PC-9 (cell line): ENCODE measurements at regions not wholly inside any gene's neighbourhood (a gene's known extent, or its start where the extent isn't known, plus 50 kb on each side); places are given as distances from the start of the nearest gene placed in this dataset.

Source experiments
- BruUV-seq: library from RNA; stranded (reverse); fragments of 400-500 nt; replicated peaks from 2 replicates; lab custom pipeline; 2021; lab: Mats Ljungman, UMichigan
- CTCF ChIA-PET: fragments of 300-600 bp; sonication (Branson Sonifier 250); formaldehyde crosslinking; loops from one replicate; lab custom pipeline; 2022; ENCODE audit warnings: antibody characterized with exemption; lab: Charles Lee
- POLR2A ChIA-PET: fragments of 300-600 bp; sonication (Branson Sonifier 250); formaldehyde crosslinking; loops from one replicate; lab custom pipeline; 2022; ENCODE audit warnings: antibody characterized with exemption; ENCODE audit not compliant: unreplicated experiment; lab: Charles Lee
- DNase-seq, 2 experiments: peaks; one replicate each; pipeline versions ENCODE4 v3.0.0 to v3.0.0-alpha.2; 2015 to 2022; ENCODE audit warnings: mixed read lengths in 1 of 2
- H2AFZ ChIP-seq: fragments of 200-600 bp; sonication (generic); 2 replicates; pipeline ENCODE4 v1.8.1; 2017; ENCODE audit warnings: antibody characterized with exemption
- H3F3A ChIP-seq: fragments of 200-600 bp; sonication (generic); 2 replicates; pipeline ENCODE4 v1.8.1; 2017; ENCODE audit warnings: antibody characterized with exemption, mild to moderate bottlenecking, low read depth; ENCODE audit not compliant: insufficient read depth
- H3K27ac ChIP-seq: fragments of 200-600 bp; sonication (generic); 2 replicates; pipeline ENCODE4 v1.6.1; 2016; ENCODE audit warnings: mixed run types
- H3K27me3 ChIP-seq: fragments of 200-600 bp; sonication (generic); 2 replicates; pipeline ENCODE4 v1.6.1; 2016; ENCODE audit warnings: low read depth, mixed run types; ENCODE audit not compliant: insufficient read depth
- H3K36me3 ChIP-seq: fragments of 200-600 bp; sonication (generic); 2 replicates; pipeline ENCODE4 v1.6.1; 2016; ENCODE audit warnings: low read depth, mixed run types
- H3K4me1 ChIP-seq: fragments of 200-600 bp; sonication (generic); replicated peaks from 2 replicates; pipeline ENCODE4 v1.6.1; 2016; ENCODE audit warnings: mixed run types; ENCODE audit not compliant: insufficient read depth
- H3K4me2 ChIP-seq: fragments of 200-600 bp; sonication (generic); 2 replicates; pipeline ENCODE4 v1.6.1; 2017; ENCODE audit warnings: mixed run types
- H3K4me3 ChIP-seq: fragments of 200-600 bp; sonication (generic); 2 replicates; pipeline ENCODE4 v1.6.1; 2016; ENCODE audit warnings: mixed run types
- H3K79me2 ChIP-seq: fragments of 200-600 bp; sonication (generic); 2 replicates; pipeline ENCODE4 v1.6.1; 2017; ENCODE audit warnings: low read depth, mixed run types
- H3K9me2 ChIP-seq: fragments of 200-600 bp; sonication (generic); 2 replicates; pipeline ENCODE4 v1.8.1; 2017; ENCODE audit warnings: mild to moderate bottlenecking; ENCODE audit not compliant: insufficient read depth
- H3K9me3 ChIP-seq: fragments of 200-600 bp; sonication (generic); 2 replicates; pipeline ENCODE4 v1.8.1; 2016; ENCODE audit warnings: low read depth; ENCODE audit not compliant: insufficient read depth
- H4K20me1 ChIP-seq: fragments of 200-600 bp; sonication (generic); 2 replicates; pipeline ENCODE4 v1.8.1; 2017; ENCODE audit not compliant: insufficient read depth
- CTCF ChIP-seq: fragments of 200-600 bp; sonication (generic); conservative IDR thresholded peaks from 2 replicates; pipeline ENCODE4 v1.6.1; 2017; ENCODE audit warnings: mixed run types, antibody characterized with exemption, mild to moderate bottlenecking, moderate library complexity
- EZH2 ChIP-seq: fragments of 200-600 bp; sonication (generic); IDR thresholded peaks from 2 replicates; pipeline ENCODE4 v1.8.0; 2017; ENCODE audit warnings: antibody characterized with exemption, low read depth
- intact Hi-C: fragments of 100-400 bp; cut with micrococcal nuclease; formaldehyde crosslinking; loops from one replicate; pipeline ENCODE4 v1.10.0; 2022; ENCODE audit not compliant: unreplicated experiment

DNA sequence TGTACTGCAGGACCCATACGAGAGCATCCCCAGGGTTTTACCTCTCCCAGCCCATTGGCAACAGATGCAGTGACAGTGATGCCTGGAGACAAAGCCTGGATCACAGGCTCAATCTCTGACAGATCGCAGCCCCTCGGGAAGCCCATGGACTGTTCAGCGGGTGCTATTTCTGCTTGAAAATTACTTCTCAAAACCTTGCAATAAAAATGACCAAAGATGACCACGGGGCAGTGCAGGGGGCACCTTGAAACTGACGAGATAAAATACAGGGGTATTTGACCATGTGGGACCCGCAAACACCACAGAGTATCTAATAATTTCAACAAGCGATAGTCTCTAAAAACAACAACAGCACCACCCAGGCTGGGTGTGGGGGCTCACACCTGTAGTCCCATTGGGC is 118.3 kb downstream of the C16orf95 start:
- Histone ChIP-seq H4K20me1 (no peaks in the 10 kb centered on the region), H3K27ac (peak overlapping the region; percentile 80), H3K9me2 (no peaks in the 10 kb centered on the region), H3K36me3 (no peaks in the 10 kb centered on the region), H3K79me2 (no peaks in the 10 kb centered on the region), H3K4me3 (no peak overlapping the region), H3K4me2 (peak overlapping the region; percentile 56), H3K27me3 (no peaks in the 10 kb centered on the region), H3K9me3 (no peaks in the 10 kb centered on the region), H2AFZ (no peak overlapping the region), H3K4me1 (peaks cover 64% of the 10 kb centered on the region), H3F3A (peaks cover 23% of the 10 kb centered on the region)
- TF ChIP-seq CTCF, result no peak
- TF ChIP-seq EZH2, result no peak
- POLR2A ChIA-PET, result no interaction called here
- DNase-seq, result no peak
- no TSS peak for BruUV-seq
- intact Hi-C loops, result no loop called here
- CTCF ChIA-PET, result no interaction called here

DNA sequence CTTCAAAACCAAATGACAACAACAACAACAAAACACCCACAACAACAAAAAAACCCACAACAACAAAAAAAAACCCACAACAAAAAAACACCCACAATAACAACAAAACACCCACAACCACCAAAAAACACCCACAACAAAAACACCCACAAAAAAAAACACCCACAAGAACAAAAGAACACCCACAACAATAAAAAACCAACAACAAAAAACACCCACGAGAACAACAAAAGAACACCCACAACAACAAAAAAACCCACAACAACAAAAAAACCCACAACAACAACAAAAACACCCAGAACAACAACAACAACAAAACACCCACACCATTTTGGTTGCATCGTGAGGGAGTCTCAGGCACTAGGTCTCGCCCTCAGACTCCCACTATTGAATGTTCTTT is 117.8 kb downstream of the C16orf95 start:
- ChIA-PET POLR2A (no interaction called here), CTCF (no interaction called here)
- Histone ChIP-seq H3K27ac (peak overlapping the region; percentile 80; the same call in 1 of the 2 replicates), H3K4me1 (peaks cover 68% of the 10 kb centered on the region), H3K4me2 (no peak overlapping the region), H2AFZ (no peak overlapping the region), H3F3A (peaks cover 23% of the 10 kb centered on the region), H3K36me3 (no peaks in the 10 kb centered on the region), H3K4me3 (no peak overlapping the region), H3K9me2 (no peaks in the 10 kb centered on the region), H3K9me3 (no peaks in the 10 kb centered on the region), H3K79me2 (no peaks in the 10 kb centered on the region), H3K27me3 (no peaks in the 10 kb centered on the region), H4K20me1 (no peaks in the 10 kb centered on the region)
- TF ChIP-seq EZH2 (no peak), CTCF (no peak)
- intact Hi-C loops, result no loop called here
- DNase-seq, result no peak
- no TSS peak for BruUV-seq

DNA sequence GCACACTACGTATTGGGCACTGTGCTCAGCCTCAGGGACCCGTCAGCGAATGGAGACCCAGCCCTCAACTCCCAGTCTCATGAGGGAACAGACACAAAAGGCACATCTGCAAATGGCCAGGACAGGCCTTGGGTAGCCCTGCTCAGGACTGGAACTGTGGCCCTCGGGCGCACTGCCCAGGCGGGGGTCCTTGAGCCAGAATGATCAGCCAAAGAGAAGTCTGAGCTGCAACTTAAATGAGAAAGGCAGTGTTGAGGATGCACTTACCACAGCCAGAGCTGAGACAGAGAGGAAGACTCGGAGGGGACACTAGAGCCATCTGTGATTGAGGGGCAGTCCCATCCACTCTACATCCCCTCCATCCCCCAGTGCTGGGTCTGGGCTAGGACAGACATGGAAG is 117.3 kb downstream of the C16orf95 start:
- BruUV-seq, result no TSS peak
- H3K9me3 ChIP-seq, result no peaks in the 10 kb centered on the region
- intact Hi-C loops, result loop anchor here (5.0 to 10.0 kb wide), 2 partner anchors 42 to 635 kb away; partner anchors contain the start of gene FOXC2
- no peak overlapping the region for H3K4me3 ChIP-seq
- H3K79me2 ChIP-seq, result no peaks in the 10 kb centered on the region
- H3K27me3 ChIP-seq, result no peaks in the 10 kb centered on the region
- H3K9me2 ChIP-seq, result no peaks in the 10 kb centered on the region
- H3K4me1 ChIP-seq, result peaks cover 68% of the 10 kb centered on the region
- no peak overlapping the region for H3K4me2 ChIP-seq
- no peak for DNase-seq
- no peaks in the 10 kb centered on the region for H4K20me1 ChIP-seq
- H3K36me3 ChIP-seq, result no peaks in the 10 kb centered on the region
- CTCF ChIA-PET, result no interaction called here
- POLR2A ChIA-PET, result no interaction called here
- TF ChIP-seq CTCF (no peak), EZH2 (no peak)
- H3F3A ChIP-seq, result peaks cover 23% of the 10 kb centered on the region
- no peak overlapping the region for H2AFZ ChIP-seq
- H3K27ac ChIP-seq, result no peak overlapping the region
